Testis (tissue), 2 donors: ENCODE measurements at regions not wholly inside any gene's neighbourhood (a gene's known extent, or its start where the extent isn't known, plus 50 kb on each side); places are given as distances from the start of the nearest gene placed in this dataset.

Experiments
- DNase-seq: peaks from one replicate; pipeline ENCODE4 v3.0.0-alpha.2; 2019
- H3K27ac ChIP-seq, 2 donors: fragments of 200-600 bp; sonication (generic); one replicate each; pipeline ENCODE4 v1.5.1; 2019
- H3K27me3 ChIP-seq: fragments of 200-600 bp; sonication (generic); one replicate; pipeline ENCODE4 v1.5.1; 2019
- H3K36me3 ChIP-seq: fragments of 200-600 bp; sonication (generic); one replicate; pipeline ENCODE4 v1.5.1; 2017; ENCODE audit warnings: low read depth; ENCODE audit errors: missing control alignments
- H3K4me1 ChIP-seq: fragments of 200-600 bp; sonication (generic); one replicate; pipeline ENCODE4 v1.5.1; 2019
- H3K4me3 ChIP-seq, 2 donors: fragments of 200-600 bp; sonication (generic); one replicate each; pipeline ENCODE4 v1.5.1; 2017 to 2019
- H3K9me3 ChIP-seq: fragments of 200-600 bp; sonication (generic); one replicate; pipeline ENCODE4 v1.5.1; 2017
- POLR2A ChIP-seq: fragments of 450-650 bp; IDR thresholded peaks from one replicate; pipeline ENCODE4 v1.6.1; 2017; ENCODE audit warnings: antibody characterized with exemption, mild to moderate bottlenecking, moderate library complexity
- WGBS, 2 donors: methylation state at CpG; one replicate each; pipeline ENCODE4 v1.1.5; 2018; 5-methylcytosine and 5-hydroxymethylcytosine counted together
- intact Hi-C: fragments of 100-400 bp; cut with DNase I; formaldehyde crosslinking; loops from one replicate; pipeline ENCODE4 v1.15.1; 2023; ENCODE audit warnings: low total_unique reads
- TF ChIP-seq, protein P1 (sequence below), 3 experiments: fragments of 450-650 bp in 2 of 3; fragments of 200-600 bp in 1 of 3; sonication (generic) in 1 of 3; IDR thresholded peaks; one replicate each; pipeline ENCODE4 v1.5.1; 2016 to 2019; ENCODE audit warnings: antibody characterized with exemption in 3 of 3, mild to moderate bottlenecking in 2 of 3, moderate library complexity in 1 of 3

DNA sequence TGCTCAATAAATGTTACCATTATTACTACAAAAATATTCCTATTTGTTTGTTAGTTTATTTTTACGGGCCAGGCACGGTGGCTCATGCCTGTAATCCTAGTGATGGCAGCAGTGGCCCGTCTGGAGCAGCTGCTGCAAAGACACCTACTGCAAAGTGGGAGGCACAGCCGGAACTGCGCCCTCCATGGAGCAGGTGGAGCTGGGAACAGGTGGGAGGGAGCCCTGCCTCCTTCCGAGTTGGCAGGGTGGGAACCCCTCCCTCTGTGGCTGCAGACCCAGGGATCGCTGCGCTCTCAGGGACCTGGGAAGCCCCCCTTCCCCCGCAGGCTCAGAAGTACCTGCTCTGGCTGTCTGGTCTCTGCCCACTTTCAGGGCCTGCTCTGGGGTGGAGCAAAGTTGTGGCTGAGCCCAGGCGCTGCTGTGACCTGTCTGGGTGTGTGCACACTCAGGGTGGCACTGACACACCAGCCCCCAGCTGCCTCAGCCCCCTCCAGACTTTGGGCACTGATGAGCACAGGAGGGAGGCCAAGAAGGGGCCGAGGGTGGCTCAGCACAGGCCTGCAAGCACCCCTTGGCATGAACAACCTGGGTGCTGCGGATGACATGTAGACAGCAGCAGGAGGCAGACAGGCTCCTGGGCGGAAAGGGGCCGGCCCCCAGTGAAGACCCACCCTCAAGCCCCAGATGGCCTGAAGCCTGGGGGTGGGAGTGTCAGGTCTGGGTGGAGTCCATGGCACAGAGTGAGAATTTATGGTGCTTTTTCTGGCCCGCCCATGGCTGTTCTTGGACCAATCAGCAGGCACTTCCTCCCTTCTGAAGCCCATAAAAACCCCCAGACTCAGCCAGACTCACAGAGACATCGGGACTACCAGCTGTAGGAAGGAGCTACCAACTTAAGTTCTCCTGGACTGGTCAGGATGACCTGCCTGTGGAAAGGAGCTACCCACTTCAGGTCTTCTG, 103.7 kb upstream of the CLMP start:
- no peak for TF ChIP-seq POLR2A
- TF ChIP-seq, protein P1, sequence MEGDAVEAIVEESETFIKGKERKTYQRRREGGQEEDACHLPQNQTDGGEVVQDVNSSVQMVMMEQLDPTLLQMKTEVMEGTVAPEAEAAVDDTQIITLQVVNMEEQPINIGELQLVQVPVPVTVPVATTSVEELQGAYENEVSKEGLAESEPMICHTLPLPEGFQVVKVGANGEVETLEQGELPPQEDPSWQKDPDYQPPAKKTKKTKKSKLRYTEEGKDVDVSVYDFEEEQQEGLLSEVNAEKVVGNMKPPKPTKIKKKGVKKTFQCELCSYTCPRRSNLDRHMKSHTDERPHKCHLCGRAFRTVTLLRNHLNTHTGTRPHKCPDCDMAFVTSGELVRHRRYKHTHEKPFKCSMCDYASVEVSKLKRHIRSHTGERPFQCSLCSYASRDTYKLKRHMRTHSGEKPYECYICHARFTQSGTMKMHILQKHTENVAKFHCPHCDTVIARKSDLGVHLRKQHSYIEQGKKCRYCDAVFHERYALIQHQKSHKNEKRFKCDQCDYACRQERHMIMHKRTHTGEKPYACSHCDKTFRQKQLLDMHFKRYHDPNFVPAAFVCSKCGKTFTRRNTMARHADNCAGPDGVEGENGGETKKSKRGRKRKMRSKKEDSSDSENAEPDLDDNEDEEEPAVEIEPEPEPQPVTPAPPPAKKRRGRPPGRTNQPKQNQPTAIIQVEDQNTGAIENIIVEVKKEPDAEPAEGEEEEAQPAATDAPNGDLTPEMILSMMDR (IDR thresholded peaks at IDR 0.05): no peak
- no peak overlapping the region for H3K27ac ChIP-seq

DNA sequence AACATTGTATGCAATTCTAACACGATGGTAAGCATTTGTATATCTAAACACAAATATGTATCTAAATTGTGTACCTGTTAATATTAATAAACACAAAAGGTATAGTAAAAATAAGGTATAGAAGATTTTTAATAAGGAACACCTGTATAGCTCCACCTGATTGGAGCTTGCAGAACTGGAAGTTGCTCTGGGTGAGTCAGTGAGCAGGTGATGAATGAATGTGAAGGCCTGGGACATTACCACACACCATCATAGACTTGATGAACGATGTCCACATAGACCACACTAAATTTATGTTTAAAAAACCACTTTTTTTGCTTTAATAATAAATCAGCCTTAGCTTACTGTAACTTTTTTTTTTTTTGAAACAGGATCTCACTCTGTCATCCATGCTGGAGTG, 97.6 kb upstream of the CLMP start:
- Histone ChIP-seq H3K4me1 (no peaks in the 10 kb centered on the region), H3K27me3 (no peaks in the 10 kb centered on the region), H3K4me3 (no peak overlapping the region), H3K9me3 (no peaks in the 10 kb centered on the region), H3K36me3 (no peaks in the 10 kb centered on the region), H3K27ac (no peak overlapping the region)
- WGBS, 2 donors: 87 to 90% methylated on average over 2 of the region's 2 CpGs
- TF ChIP-seq, protein P1 (IDR thresholded peaks at IDR 0.05): no peak
- no peak for TF ChIP-seq POLR2A
- no peak for DNase-seq
- intact Hi-C loops: no loop called here

More for the DNA sequence above, 103.7 kb upstream of the CLMP start:
- no peaks in the 10 kb centered on the region for H3K36me3 ChIP-seq
- no peak for DNase-seq
- intact Hi-C loops: no loop called here
- WGBS, 2 donors: 78 to 94% methylated on average over 8 to 16 of the region's 16 CpGs
- H3K9me3 ChIP-seq: no peaks in the 10 kb centered on the region
- H3K4me3 ChIP-seq: no peak overlapping the region
- H3K4me1 ChIP-seq: peaks cover 4% of the 10 kb centered on the region
- no peaks in the 10 kb centered on the region for H3K27me3 ChIP-seq

- H3K36me3 ChIP-seq: no peaks in the 10 kb centered on the region
- TF ChIP-seq, protein P1 (IDR thresholded peaks at IDR 0.05): no peak
- no peak for TF ChIP-seq POLR2A
- H3K4me3 ChIP-seq: no peak overlapping the region
- no peaks in the 10 kb centered on the region for H3K4me1 ChIP-seq
- no peaks in the 10 kb centered on the region for H3K9me3 ChIP-seq
- intact Hi-C loops: no loop called here
- 69 to 83% methylated on average over 7 of the region's 7 CpGs for WGBS, 2 donors
- no peaks in the 10 kb centered on the region for H3K27me3 ChIP-seq
- no peak overlapping the region for H3K27ac ChIP-seq
- no peak for DNase-seq
Measured at GRCh38 chr11:123291201-123291869, 96.3 kb upstream of the CLMP start.

DNA sequence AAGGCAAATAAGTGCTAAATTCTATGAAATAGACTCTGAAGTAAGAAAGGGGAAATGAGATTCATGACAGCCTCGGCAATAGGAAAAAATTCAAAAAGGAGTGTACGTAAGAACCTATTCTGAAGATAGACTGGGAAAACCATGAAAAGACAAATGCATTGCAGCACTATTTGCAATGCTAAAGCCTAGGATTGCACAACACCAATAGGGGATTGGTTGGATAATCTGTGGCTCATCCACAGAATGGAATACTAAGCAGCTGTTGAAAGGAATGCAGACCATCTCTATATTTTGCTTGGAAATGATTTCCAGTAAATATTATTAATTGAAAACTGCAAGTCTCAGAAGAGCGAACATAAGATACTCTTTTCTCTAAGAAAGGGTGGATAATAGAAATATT, 91.7 kb upstream of the CLMP start:
- Histone ChIP-seq H3K4me3 (no peak overlapping the region), H3K27ac (no peak overlapping the region), H3K4me1 (no peaks in the 10 kb centered on the region), H3K9me3 (no peaks in the 10 kb centered on the region), H3K36me3 (no peaks in the 10 kb centered on the region), H3K27me3 (no peaks in the 10 kb centered on the region)
- intact Hi-C loops: no loop called here
- WGBS, 2 donors: 93 to 97% methylated on average over 3 of the region's 3 CpGs
- TF ChIP-seq, protein P1 (IDR thresholded peaks at IDR 0.05): no peak
- no peak for TF ChIP-seq POLR2A
- DNase-seq: no peak
